Mesendoderm (in vitro differentiated cells): ENCODE measurements at regions not wholly inside any gene's neighbourhood (a gene's known extent, or its start where the extent isn't known, plus 50 kb on each side); places are given as distances from the start of the nearest gene placed in this dataset.

Source experiments
- DNase-seq: peaks from one replicate; pipeline ENCODE4 v3.0.0; 2013
- H2AK5ac ChIP-seq: 2 replicates; pipeline ENCODE4 v1.6.1; 2013; ENCODE audit warnings: low read length, inconsistent platforms
- H2BK120ac ChIP-seq: 2 replicates; pipeline ENCODE4 v1.6.1; 2013; ENCODE audit warnings: low read depth, mild to moderate bottlenecking, low read length, moderate library complexity, mixed read lengths
- H2BK15ac ChIP-seq: replicated peaks from 2 replicates; pipeline ENCODE4 v1.6.1; 2013; ENCODE audit warnings: low read depth, mild to moderate bottlenecking, moderate library complexity
- H2BK5ac ChIP-seq: 2 replicates; pipeline ENCODE4 v1.6.1; 2013; ENCODE audit warnings: low read length, inconsistent platforms
- H3K18ac ChIP-seq: 2 replicates; pipeline ENCODE4 v1.6.1; 2013; ENCODE audit warnings: mild to moderate bottlenecking, low read length, mixed read lengths
- H3K23ac ChIP-seq: one replicate; pipeline ENCODE4 v1.6.1; 2013; ENCODE audit warnings: low read length
- H3K27ac ChIP-seq: 2 replicates; pipeline ENCODE4 v1.5.1; 2013; ENCODE audit warnings: low read depth, mild to moderate bottlenecking, inconsistent platforms, low read length, moderate library complexity
- H3K27me3 ChIP-seq: 2 replicates; pipeline ENCODE4 v1.6.1; 2013; ENCODE audit warnings: low read length, control low read depth, mild to moderate bottlenecking, inconsistent platforms; ENCODE audit not compliant: insufficient read depth, poor library complexity
- H3K36me3 ChIP-seq: 2 replicates; pipeline ENCODE4 v1.6.1; 2013; ENCODE audit warnings: low read length, inconsistent platforms; ENCODE audit not compliant: control insufficient read depth, insufficient read depth
- H3K4ac ChIP-seq: one replicate; pipeline ENCODE4 v1.6.1; 2013; ENCODE audit warnings: low read depth, mild to moderate bottlenecking, low read length, moderate library complexity
- H3K4me1 ChIP-seq: 2 replicates; pipeline ENCODE4 v1.6.1; 2013; ENCODE audit warnings: low read depth, low read length, inconsistent platforms; ENCODE audit not compliant: control insufficient read depth
- H3K4me2 ChIP-seq: 2 replicates; pipeline ENCODE4 v1.6.1; 2013; ENCODE audit warnings: low read length
- H3K4me3 ChIP-seq: 2 replicates; pipeline ENCODE4 v1.5.1; 2013; ENCODE audit warnings: mild to moderate bottlenecking, low read length
- H3K56ac ChIP-seq: one replicate; pipeline ENCODE4 v1.6.1; 2013; ENCODE audit warnings: low read length
- H3K79me1 ChIP-seq: 2 replicates; pipeline ENCODE4 v1.6.1; 2013; ENCODE audit warnings: low read length, inconsistent platforms
- H3K79me2 ChIP-seq: 2 replicates; pipeline ENCODE4 v1.6.1; 2013; ENCODE audit warnings: mild to moderate bottlenecking, low read length; ENCODE audit not compliant: control insufficient read depth, insufficient read depth
- H3K9ac ChIP-seq: 2 replicates; pipeline ENCODE4 v1.6.1; 2013; ENCODE audit warnings: low read length, inconsistent platforms
- H4K5ac ChIP-seq: one replicate; pipeline ENCODE4 v1.6.1; 2013; ENCODE audit warnings: low read length
- H4K8ac ChIP-seq: one replicate; pipeline ENCODE4 v1.6.1; 2013; ENCODE audit warnings: low read depth, mild to moderate bottlenecking, control low read depth, low read length, moderate library complexity
- WGBS: extraction: QIAGEN DNeasy Blood & Tissue Kit; methylation state at CpG from one replicate; pipeline ENCODE4 v1.1.7; 2013; ENCODE audit warnings: low lambda C conversion rate, missing lambda C conversion rate; ENCODE audit not compliant: insufficient coverage; ENCODE audit errors: extremely low coverage; 5-methylcytosine and 5-hydroxymethylcytosine counted together

- Histone ChIP-seq H4K5ac (no peak overlapping the region), H3K79me2 (no peaks in the 10 kb centered on the region), H2BK5ac (no peak overlapping the region), H3K23ac (no peak overlapping the region), H3K4me3 (no peak overlapping the region), H3K9ac (no peak overlapping the region), H3K36me3 (no peaks in the 10 kb centered on the region), H3K27ac (no peak overlapping the region), H3K4ac (no peak overlapping the region), H3K18ac (no peak overlapping the region), H3K4me1 (no peaks in the 10 kb centered on the region), H4K8ac (no peak overlapping the region), H3K27me3 (no peaks in the 10 kb centered on the region), H2BK15ac (no peak overlapping the region), H3K79me1 (no peaks in the 10 kb centered on the region), H3K56ac (no peak overlapping the region), H3K4me2 (no peak overlapping the region), H2AK5ac (no peak overlapping the region), H2BK120ac (no peak overlapping the region)
- no CpG with 5 or more reads among the region's 10 CpGs for WGBS
- no peak for DNase-seq
Measured at GRCh38 chr6:4668271-4669179, 107.7 kb upstream of the CDYL start.

- Histone ChIP-seq H3K36me3 (no peaks in the 10 kb centered on the region), H3K79me1 (no peaks in the 10 kb centered on the region), H2BK120ac (no peak overlapping the region), H3K18ac (no peak overlapping the region), H3K27ac (no peak overlapping the region), H2AK5ac (no peak overlapping the region), H3K56ac (no peak overlapping the region), H4K8ac (no peak overlapping the region), H3K4me3 (no peak overlapping the region), H3K27me3 (no peaks in the 10 kb centered on the region), H3K9ac (no peak overlapping the region), H3K4me1 (no peaks in the 10 kb centered on the region), H3K4ac (no peak overlapping the region), H2BK5ac (no peak overlapping the region), H2BK15ac (no peak overlapping the region), H3K23ac (no peak overlapping the region), H4K5ac (no peak overlapping the region), H3K79me2 (no peaks in the 10 kb centered on the region), H3K4me2 (no peak overlapping the region)
- WGBS, result no CpG with 5 or more reads among the region's 2 CpGs
- no peak for DNase-seq
Measured at GRCh38 chr6:4667591-4667990, 108.6 kb upstream of the CDYL start.

GRCh38 chr6:4666886-4667513, 109.2 kb upstream of the CDYL start:
- H3K56ac ChIP-seq, result no peak overlapping the region
- no CpG with 5 or more reads among the region's 3 CpGs for WGBS

GRCh38 chr6:4665489-4666417, 110.5 kb upstream of the CDYL start:
- Histone ChIP-seq H3K9ac (no peak overlapping the region), H3K4me3 (no peak overlapping the region), H3K4ac (no peak overlapping the region), H2BK15ac (no peak overlapping the region), H3K27ac (no peak overlapping the region), H3K79me2 (no peaks in the 10 kb centered on the region), H3K27me3 (no peaks in the 10 kb centered on the region), H3K36me3 (no peaks in the 10 kb centered on the region), H2AK5ac (no peak overlapping the region), H3K4me1 (no peaks in the 10 kb centered on the region), H3K56ac (no peak overlapping the region), H4K5ac (no peak overlapping the region), H2BK5ac (no peak overlapping the region), H2BK120ac (no peak overlapping the region), H3K18ac (no peak overlapping the region), H3K4me2 (no peak overlapping the region), H3K23ac (no peak overlapping the region), H4K8ac (no peak overlapping the region), H3K79me1 (no peaks in the 10 kb centered on the region)
- no peak for DNase-seq
- WGBS, result no CpG with 5 or more reads among the region's 7 CpGs

More at GRCh38 chr6:4666886-4667513, 109.2 kb upstream of the CDYL start:
- Histone ChIP-seq H2BK5ac (no peak overlapping the region), H3K18ac (no peak overlapping the region), H3K79me1 (no peaks in the 10 kb centered on the region), H3K23ac (no peak overlapping the region), H2BK120ac (no peak overlapping the region), H3K27me3 (no peaks in the 10 kb centered on the region), H4K5ac (no peak overlapping the region), H2BK15ac (no peak overlapping the region), H4K8ac (no peak overlapping the region), H3K27ac (no peak overlapping the region), H3K4me3 (no peak overlapping the region), H3K36me3 (no peaks in the 10 kb centered on the region), H2AK5ac (no peak overlapping the region), H3K4me1 (no peaks in the 10 kb centered on the region), H3K79me2 (no peaks in the 10 kb centered on the region), H3K9ac (no peak overlapping the region), H3K4ac (no peak overlapping the region), H3K4me2 (no peak overlapping the region)
- DNase-seq, result no peak

- no peaks in the 10 kb centered on the region for H3K79me1 ChIP-seq
- no peaks in the 10 kb centered on the region for H3K4me1 ChIP-seq
- no peak overlapping the region for H3K4me2 ChIP-seq
- H3K36me3 ChIP-seq, result no peaks in the 10 kb centered on the region
- no peak overlapping the region for H4K8ac ChIP-seq
- H3K56ac ChIP-seq, result no peak overlapping the region
- no peaks in the 10 kb centered on the region for H3K79me2 ChIP-seq
- DNase-seq, result no peak
- H2BK15ac ChIP-seq, result no peak overlapping the region
- H3K9ac ChIP-seq, result no peak overlapping the region
- H3K18ac ChIP-seq, result no peak overlapping the region
- no peak overlapping the region for H4K5ac ChIP-seq
- H2AK5ac ChIP-seq, result no peak overlapping the region
- no peak overlapping the region for H2BK120ac ChIP-seq
- H3K23ac ChIP-seq, result no peak overlapping the region
- WGBS, result no CpG with 5 or more reads among the region's 6 CpGs
- H3K27ac ChIP-seq, result no peak overlapping the region
- H3K27me3 ChIP-seq, result no peaks in the 10 kb centered on the region
- no peak overlapping the region for H3K4me3 ChIP-seq
- no peak overlapping the region for H3K4ac ChIP-seq
- no peak overlapping the region for H2BK5ac ChIP-seq
Measured at GRCh38 chr6:4664911-4665310, 111.3 kb upstream of the CDYL start.
